ENCODE measurements at regions not wholly inside any gene's neighbourhood (a gene's known extent, or its start where the extent isn't known, plus 50 kb on each side); places are given as distances from the start of the nearest gene placed in this dataset.
"Not testable (repeated sequence)": the region's sequence is repeated elsewhere in the genome, so short reads cannot be mapped to it uniquely, and the experiment has no call there.

DNA sequence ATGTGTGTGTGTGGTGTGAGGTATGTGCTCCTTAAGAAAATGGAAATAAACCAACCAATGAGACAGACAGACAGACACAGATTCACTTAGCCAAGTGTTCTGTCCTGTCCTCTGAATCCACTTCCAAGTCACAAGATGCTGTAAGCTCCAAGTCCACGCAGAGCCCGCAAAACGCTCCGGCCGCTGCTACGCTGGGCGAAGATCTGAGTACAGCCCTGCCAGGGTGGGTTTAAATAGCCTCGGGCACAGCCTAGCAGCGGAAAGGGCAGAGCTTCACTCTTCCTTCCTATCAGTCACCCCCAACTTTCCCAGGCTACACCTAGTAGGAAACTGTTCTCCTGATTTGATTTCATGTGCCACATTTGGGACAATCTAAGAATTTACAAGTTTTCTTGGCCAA, 121.2 kb upstream of the ANKRD30BL start:
- Mint-ChIP-seq H3K27ac (no peak overlapping the region), H3K27me3 (peaks cover 3% of the 10 kb centered on the region), H3K9me3 (peaks cover 15% of the 10 kb centered on the region), H3K4me3 (no peak overlapping the region), H3K36me3 (ENCODE audit: low read depth) (no peaks in the 10 kb centered on the region), H3K4me1 (ENCODE audit: low read depth) (no peaks in the 10 kb centered on the region)

DNA sequence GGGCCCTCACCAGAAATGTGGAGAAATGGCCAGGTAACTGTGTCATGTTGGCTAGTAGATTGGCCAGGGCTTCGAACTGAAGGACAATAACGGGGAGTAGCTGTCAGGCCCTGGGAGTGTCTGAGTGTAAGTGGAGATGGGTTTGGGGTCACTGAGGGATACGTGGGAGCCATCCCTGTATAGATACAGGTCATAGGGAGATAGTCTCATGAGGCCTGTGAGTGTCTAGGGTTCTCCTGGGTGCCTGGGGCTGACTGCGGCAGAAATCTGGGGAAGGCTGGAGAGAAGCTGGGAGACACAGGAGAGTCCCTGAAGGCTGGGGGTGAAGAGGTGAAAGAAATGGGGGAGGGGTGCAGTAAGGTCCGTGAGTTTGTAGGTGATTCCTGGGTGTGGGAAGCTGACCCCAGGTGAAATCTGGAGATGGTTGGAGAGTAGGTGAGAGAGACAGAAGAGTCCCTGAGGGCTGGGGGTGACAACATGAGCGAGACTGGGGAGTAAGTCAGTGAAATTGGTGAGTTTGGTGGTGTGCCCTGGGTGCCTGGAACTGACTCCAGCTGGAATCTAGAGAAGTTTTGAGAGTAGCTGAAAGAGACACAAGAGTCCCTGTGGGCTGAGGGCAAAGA, 124.6 kb upstream of the ANKRD30BL start:
- not testable (repeated sequence) for H3K36me3 Mint-ChIP-seq (ENCODE audit: low read depth); H3K4me3 Mint-ChIP-seq; H3K27me3 Mint-ChIP-seq; H3K9me3 Mint-ChIP-seq; H3K4me1 Mint-ChIP-seq (ENCODE audit: low read depth); H3K27ac Mint-ChIP-seq

DNA sequence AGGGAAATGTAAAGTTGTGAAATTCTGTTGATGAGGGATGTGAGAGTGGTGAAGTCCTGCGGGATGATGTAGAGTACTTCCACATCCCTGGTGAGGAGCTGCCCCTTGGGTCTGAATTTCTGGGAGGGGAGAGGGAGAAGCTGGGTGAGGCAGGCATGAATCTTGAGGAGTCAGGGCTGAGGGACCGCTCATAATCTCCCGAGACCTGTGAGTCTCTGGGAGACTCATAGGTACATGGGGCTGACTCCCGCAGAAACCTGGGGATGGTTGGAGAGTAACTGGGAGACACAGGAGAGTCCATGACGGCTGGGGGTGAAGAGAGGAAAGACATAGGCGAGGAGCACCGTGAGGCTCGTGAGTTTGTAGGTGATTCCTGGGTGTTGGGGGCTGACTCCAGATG, 126.2 kb upstream of the ANKRD30BL start:
- not testable (repeated sequence) for H3K4me3 Mint-ChIP-seq; H3K36me3 Mint-ChIP-seq (ENCODE audit: low read depth); H3K9me3 Mint-ChIP-seq; H3K27me3 Mint-ChIP-seq; H3K4me1 Mint-ChIP-seq (ENCODE audit: low read depth); H3K27ac Mint-ChIP-seq

DNA sequence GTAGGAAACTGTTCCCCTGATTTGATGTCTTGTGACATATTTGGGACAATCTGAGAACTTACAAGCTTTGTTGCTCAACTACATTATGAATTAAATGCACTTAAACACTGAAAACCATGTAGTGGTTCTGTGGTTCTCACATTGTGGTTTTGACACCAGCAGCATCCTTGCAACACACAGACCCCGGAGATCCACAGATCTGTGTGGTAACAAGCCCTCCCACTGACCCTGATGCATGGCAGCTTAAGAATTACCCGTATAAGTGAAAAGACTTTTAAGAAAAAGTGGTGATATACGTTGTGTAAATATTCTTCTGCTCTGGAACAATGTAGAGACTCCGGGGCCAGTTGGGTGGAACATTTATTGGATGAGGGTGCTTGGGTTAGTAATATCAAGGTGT, 127.4 kb upstream of the ANKRD30BL start:
- not testable (repeated sequence) for H3K27me3 Mint-ChIP-seq; H3K4me3 Mint-ChIP-seq; H3K27ac Mint-ChIP-seq; H3K9me3 Mint-ChIP-seq; H3K4me1 Mint-ChIP-seq (ENCODE audit: low read depth); H3K36me3 Mint-ChIP-seq (ENCODE audit: low read depth)

DNA sequence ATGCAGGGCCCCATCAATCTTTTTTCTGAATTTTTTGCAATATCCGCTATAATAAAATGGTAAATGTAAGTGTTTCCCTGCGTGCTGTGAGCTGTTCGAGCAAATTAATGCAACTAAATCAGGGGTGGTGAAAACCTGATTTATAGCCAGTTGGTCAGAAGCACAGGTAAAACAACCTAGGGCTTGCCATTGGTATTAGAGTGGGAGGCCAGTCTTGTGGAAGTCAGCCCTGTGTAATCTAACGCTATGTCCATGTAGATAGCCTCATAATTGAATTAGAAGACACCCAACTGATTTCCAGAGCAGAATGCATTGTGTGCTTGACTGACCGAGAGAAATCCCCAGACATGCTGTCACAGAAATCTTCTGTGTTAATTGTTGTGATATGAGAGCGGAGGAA, 126.8 kb upstream of the GPR39 start:
- H3K27me3 Mint-ChIP-seq; H3K4me1 Mint-ChIP-seq (ENCODE audit: low read depth); H3K36me3 Mint-ChIP-seq (ENCODE audit: low read depth); H3K27ac Mint-ChIP-seq; H3K9me3 Mint-ChIP-seq; H3K4me3 Mint-ChIP-seq: not testable (repeated sequence)

DNA sequence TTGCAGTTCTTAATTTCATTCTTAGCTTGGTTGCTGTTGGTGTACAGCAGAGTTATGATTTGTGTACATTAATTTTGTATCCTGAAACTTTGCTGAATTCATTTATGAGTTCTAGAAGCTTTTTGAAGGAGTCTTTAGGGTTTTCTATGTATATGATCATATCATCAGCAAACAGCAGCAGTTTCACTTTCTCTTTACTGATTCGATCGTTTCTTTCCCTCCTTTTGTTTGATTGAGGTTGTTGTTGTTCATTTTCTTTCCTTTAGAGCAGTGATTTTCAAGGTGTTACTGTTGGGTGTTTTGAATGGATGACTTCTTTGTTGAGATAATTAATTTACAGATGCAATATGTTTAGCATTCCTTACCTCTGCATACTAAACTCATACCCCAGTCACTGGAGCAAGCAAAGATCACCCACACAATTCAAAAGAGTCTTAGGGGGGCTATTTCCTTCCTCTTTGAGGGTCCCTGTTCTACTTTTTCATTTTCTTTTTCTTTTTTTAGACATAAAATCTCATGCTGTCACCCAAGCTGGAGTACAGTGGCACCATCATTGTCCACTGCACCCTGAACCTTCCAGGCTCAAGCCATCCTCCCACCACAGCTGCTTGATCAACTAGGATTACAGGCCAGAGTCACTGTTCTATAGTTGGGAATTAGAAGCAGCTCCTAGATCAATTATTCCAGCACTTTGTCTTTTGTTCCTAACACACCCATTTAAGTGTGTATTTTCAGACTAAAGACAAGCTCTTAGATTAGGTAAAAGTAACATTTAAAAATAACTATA, 115.8 kb upstream of the GPR39 start:
- H3K9me3 Mint-ChIP-seq; H3K36me3 Mint-ChIP-seq (ENCODE audit: low read depth); H3K4me1 Mint-ChIP-seq (ENCODE audit: low read depth); H3K27ac Mint-ChIP-seq: not testable (repeated sequence)
- H3K27me3 Mint-ChIP-seq = peaks cover 11% of the 10 kb centered on the region
- peak overlapping the region; percentile 60 for H3K4me3 Mint-ChIP-seq

DNA sequence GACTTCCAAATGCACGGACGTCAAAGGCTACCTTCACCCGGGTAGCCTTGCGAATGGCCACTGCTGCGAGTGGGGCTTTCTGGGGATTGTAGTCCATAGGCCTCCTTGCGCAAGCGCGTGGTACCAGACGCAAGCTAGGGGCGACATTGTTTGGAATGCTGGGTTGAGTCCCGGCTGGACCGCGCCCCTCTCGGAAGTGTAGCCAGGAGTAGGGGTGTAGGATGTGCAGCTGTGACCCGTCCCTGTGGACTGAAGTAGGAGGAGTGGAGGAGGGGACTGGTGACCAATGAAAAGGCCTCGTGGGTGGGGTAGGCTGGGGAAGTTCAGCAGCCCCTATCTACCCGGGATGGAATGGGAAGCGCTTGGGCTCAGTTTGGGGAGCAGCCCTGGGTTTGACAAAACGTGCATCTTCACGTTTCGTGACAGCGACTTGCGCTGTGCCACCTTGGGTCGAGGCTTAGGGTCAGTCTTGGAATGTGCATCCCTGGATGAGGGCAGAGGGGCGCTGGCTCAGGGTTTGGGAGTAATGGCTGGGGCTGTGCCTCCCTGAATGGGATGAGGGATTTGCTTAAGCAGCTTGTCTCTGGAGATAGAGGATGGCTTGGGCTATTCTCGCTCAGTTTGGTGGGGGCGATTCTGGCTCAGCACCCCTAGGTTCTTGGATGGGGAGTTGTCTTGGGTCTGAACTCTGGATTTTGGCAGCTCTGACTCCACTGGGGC, 111.8 kb upstream of the GPR39 start:
- H3K36me3 Mint-ChIP-seq (ENCODE audit: low read depth); H3K4me1 Mint-ChIP-seq (ENCODE audit: low read depth); H3K27ac Mint-ChIP-seq; H3K9me3 Mint-ChIP-seq; H3K4me3 Mint-ChIP-seq: not testable (repeated sequence)
- H3K27me3 Mint-ChIP-seq = peaks cover 14% of the 10 kb centered on the region

DNA sequence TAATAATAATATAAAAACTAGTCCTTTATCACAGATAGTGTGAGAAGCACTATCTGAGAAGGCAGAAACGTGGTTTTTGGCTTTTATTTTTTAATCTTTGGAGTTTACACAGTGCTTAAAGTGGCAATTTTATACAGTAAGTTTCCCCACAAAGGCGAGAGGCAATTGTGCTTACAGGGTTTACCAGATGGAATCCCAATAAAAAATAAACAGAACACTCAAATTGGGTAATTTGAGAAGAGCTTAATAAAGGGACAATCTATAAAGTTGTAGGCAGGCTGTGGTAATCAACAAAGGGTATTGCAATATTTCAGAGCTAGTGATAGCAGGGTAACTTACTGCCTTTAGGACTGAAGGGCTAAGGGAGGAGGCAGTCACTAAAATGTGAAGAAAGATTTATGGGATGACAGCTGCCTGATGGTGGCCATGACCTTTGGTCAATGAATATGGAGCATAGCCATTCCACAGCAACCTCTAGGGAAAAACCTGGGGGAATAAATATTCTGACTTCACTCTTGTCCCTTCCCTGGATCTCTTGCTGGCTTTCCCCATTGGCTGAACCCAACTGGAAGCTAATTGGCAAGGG, 108.9 kb upstream of the GPR39 start:
- not testable (repeated sequence) for H3K4me3 Mint-ChIP-seq; H3K9me3 Mint-ChIP-seq; H3K4me1 Mint-ChIP-seq (ENCODE audit: low read depth); H3K27ac Mint-ChIP-seq; H3K36me3 Mint-ChIP-seq (ENCODE audit: low read depth)
- H3K27me3 Mint-ChIP-seq = peaks cover 14% of the 10 kb centered on the region

DNA sequence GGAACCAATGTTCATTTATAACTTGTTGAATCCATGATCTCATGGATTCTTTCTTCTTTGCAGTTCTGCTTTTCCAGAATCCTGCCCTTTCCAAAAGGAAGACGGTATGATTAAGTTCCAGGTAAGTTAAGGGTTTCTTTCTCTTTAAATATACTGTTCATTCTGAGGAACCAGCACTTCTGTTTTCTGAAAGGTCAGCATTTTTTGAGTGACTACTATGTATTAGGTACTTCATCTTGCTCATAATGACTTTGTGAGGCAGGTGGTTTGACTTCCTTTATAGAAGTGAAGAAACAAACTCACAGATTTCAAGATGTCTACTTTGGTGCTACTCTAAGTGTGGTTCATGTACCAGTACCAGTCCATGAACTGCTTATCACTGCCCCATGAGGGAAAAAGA, 107.4 kb upstream of the GPR39 start:
- not testable (repeated sequence) for H3K4me1 Mint-ChIP-seq (ENCODE audit: low read depth); H3K9me3 Mint-ChIP-seq; H3K27ac Mint-ChIP-seq; H3K4me3 Mint-ChIP-seq; H3K36me3 Mint-ChIP-seq (ENCODE audit: low read depth)
- peaks cover 12% of the 10 kb centered on the region for H3K27me3 Mint-ChIP-seq

DNA sequence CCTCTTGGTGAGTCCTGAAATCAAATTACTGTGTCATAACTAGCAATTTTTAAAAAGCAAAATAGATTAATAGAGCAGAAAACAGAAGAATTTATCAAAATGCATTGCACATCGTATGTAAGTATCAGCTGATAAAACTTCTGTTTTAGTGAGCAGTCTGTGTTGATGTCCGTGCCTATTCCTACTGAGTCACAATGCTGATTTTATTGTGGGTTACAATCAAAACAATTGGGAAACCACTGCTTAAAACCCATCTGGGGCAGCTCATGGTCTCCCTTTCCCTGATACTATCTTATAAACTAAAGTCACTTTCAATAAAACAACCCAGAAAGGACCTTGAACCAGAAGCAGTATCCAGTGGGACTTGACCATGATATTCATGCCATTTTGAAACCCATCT, 101.1 kb upstream of the GPR39 start:
- not testable (repeated sequence) for H3K36me3 Mint-ChIP-seq (ENCODE audit: low read depth); H3K9me3 Mint-ChIP-seq; H3K27ac Mint-ChIP-seq; H3K27me3 Mint-ChIP-seq; H3K4me1 Mint-ChIP-seq (ENCODE audit: low read depth); H3K4me3 Mint-ChIP-seq

DNA sequence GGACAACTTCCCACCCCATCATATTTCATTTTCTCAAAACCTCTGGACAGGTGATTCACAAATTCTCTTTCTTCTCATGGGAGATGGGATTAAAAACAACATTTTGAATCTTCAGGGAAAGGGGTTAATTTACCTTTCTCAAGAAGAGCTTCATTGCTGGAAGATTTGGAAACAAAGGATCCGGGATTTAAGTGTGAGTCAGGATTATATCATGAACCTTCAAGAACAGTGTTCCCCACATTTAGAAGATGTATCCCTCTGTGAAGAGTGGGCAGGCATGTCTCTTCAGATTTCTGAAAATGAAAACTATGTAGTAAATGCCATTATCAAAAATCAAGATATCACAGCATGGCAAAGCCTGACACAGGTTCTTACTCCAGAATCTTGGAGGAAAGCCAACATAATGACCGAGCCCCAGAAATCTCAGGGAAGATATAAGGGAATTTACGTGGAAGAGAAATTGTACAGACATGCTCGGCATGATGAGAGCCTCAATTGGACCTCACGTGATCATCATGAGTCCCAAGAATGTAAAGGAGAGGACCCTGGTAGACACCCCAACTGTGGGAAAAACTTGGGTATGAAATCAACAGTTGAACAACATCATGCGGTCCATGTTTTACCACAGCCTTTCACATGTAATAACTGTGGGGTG, 99.5 kb upstream of the GPR39 start:
- not testable (repeated sequence) for H3K4me1 Mint-ChIP-seq (ENCODE audit: low read depth); H3K36me3 Mint-ChIP-seq (ENCODE audit: low read depth); H3K27me3 Mint-ChIP-seq; H3K4me3 Mint-ChIP-seq; H3K27ac Mint-ChIP-seq; H3K9me3 Mint-ChIP-seq

DNA sequence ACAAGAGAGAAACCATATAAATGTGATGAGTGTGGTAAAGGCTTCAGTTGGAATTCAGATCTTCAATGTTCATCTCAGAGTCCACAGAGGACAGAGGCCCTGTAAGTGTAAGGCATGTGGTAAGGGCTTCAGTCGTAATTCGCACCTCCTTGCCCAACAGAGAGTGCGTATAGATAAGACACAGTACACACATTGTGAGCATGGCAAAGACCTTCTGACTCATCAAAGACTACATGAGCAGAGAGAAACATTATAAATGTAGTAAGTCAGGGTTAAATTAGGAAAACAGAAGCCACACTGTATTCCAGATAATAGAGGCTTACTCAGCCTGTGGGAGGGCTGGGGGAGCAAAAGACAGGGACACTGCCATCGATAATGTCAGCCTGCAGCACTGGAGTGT, 98.1 kb upstream of the GPR39 start:
- H3K4me1 Mint-ChIP-seq (ENCODE audit: low read depth); H3K4me3 Mint-ChIP-seq; H3K27ac Mint-ChIP-seq; H3K9me3 Mint-ChIP-seq; H3K36me3 Mint-ChIP-seq (ENCODE audit: low read depth); H3K27me3 Mint-ChIP-seq: not testable (repeated sequence)

DNA sequence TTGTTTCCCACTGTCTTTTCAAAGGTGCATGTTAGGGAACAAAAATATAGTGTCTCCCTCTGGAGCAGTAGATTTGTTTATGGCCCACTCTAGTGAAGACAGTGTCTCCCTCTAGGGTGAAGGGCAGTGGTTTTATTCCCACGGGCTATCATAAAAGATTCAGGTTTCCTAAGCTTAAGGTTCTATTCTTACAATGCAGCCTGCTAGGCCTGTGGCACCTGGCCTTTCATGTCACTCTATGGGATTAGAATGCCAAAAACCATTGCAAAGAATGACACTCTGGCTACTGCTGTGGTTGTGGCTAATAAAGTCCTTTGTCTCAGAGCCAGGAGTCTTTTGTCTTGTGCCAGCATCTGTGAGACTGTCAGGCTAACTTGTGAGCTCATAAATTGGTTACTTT, 92.6 kb upstream of the GPR39 start:
- H3K4me3 Mint-ChIP-seq; H3K9me3 Mint-ChIP-seq; H3K4me1 Mint-ChIP-seq (ENCODE audit: low read depth); H3K27ac Mint-ChIP-seq; H3K27me3 Mint-ChIP-seq; H3K36me3 Mint-ChIP-seq (ENCODE audit: low read depth): not testable (repeated sequence)

DNA sequence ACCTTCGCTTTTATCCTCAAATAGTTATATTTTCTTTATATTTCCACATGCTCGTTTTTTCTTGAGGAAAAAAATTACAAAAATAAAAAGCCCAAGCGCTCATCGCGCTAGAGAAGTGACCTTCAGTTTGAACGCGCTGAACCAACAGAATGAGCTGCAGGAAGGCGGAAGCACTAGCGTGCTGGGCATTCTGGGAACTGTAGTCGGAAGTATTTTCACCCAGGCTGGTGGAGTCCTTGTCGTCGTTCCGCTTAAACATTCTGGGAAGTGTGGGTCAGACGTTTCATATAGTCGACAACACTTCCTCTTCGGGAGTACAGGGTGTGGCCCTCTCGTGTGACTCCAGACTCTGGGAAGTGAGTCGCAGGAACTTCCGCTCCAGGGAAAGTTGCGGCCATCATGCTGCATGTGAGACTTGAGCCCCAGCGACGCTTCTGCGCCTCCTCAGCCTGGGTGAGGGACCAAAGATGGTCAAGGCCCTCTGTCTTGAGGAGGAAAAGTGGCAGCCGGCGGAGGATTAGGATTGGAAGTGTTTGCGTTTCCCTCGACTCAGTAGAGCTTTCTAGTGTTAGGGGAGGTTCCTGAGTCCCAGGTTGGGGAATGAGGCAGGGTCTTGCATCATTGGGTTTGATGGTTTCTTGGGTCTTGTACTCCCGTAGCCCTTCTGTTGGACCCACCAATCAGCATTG, 84.1 kb upstream of the GPR39 start:
- H3K27ac Mint-ChIP-seq; H3K36me3 Mint-ChIP-seq (ENCODE audit: low read depth); H3K4me3 Mint-ChIP-seq; H3K27me3 Mint-ChIP-seq; H3K4me1 Mint-ChIP-seq (ENCODE audit: low read depth); H3K9me3 Mint-ChIP-seq: not testable (repeated sequence)

DNA sequence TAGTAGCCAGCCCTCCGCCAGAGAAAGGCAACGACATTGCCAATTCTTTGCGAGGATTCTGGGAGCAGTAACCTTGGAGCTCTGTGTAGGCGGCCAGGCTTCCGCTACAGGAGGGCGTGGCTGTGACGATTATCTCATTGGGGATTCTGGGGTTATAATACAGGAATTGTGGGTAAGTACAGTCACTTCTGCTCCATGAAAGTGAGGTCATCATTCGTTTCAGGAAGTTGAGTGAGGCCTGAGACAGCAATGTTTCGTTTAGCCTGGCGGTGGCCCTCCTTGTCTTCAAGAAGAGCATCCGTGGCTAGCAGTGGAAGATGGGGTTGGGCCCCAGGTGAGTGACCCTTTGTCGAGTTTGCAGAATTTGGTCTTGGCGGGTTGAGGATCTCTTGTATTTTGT, 79.5 kb upstream of the GPR39 start:
- not testable (repeated sequence) for H3K4me1 Mint-ChIP-seq (ENCODE audit: low read depth); H3K27me3 Mint-ChIP-seq; H3K36me3 Mint-ChIP-seq (ENCODE audit: low read depth); H3K27ac Mint-ChIP-seq; H3K4me3 Mint-ChIP-seq; H3K9me3 Mint-ChIP-seq
